Type B pancreatic cell (in vitro differentiated cells): ENCODE measurements at regions not wholly inside any gene's neighbourhood (a gene's known extent, or its start where the extent isn't known, plus 50 kb on each side); places are given as distances from the start of the nearest gene placed in this dataset.
"Not testable (repeated sequence)": the region's sequence is repeated elsewhere in the genome, so short reads cannot be mapped to it uniquely, and the experiment has no call there.

Experiments
- DNase-seq: peaks from one replicate; pipeline ENCODE4 v3.0.0; 2021; ENCODE audit warnings: mixed read lengths; ENCODE audit not compliant: unreplicated experiment; ENCODE audit errors: extremely low spot score
- H3K27ac Mint-ChIP-seq: 2 replicates; pipeline ENCODE4 v1.8.0; 2021; ENCODE audit warnings: mild to moderate bottlenecking, mixed read lengths
- H3K27me3 Mint-ChIP-seq: 2 replicates; pipeline ENCODE4 v1.8.0; 2021; ENCODE audit warnings: mixed read lengths
- H3K36me3 Mint-ChIP-seq: 2 replicates; pipeline ENCODE4 v1.8.0; 2021; ENCODE audit warnings: mixed read lengths
- H3K4me1 Mint-ChIP-seq: one replicate; pipeline ENCODE4 v1.8.0; 2021; ENCODE audit warnings: mixed read lengths; ENCODE audit not compliant: unreplicated experiment
- H3K4me3 Mint-ChIP-seq: 2 replicates; pipeline ENCODE4 v1.8.0; 2021; ENCODE audit warnings: mild to moderate bottlenecking, mixed read lengths
- H3K9me3 Mint-ChIP-seq: 2 replicates; pipeline ENCODE4 v1.8.0; 2021; ENCODE audit warnings: mixed read lengths
- CTCF ChIP-seq: fragments of 200-600 bp; sonication (generic); conservative IDR thresholded peaks from 2 replicates; pipeline ENCODE4 v1.5.0; 2021; ENCODE audit warnings: antibody characterized with exemption, mild to moderate bottlenecking

- H3K4me1 Mint-ChIP-seq = no peaks in the 10 kb centered on the region
- no peak for DNase-seq
- H3K9me3 Mint-ChIP-seq = peaks cover 3% of the 10 kb centered on the region
- no peaks in the 10 kb centered on the region for H3K27me3 Mint-ChIP-seq
- no peak overlapping the region for H3K4me3 Mint-ChIP-seq
- no peak overlapping the region for H3K27ac Mint-ChIP-seq
- H3K36me3 Mint-ChIP-seq = no peaks in the 10 kb centered on the region
- no peak for TF ChIP-seq CTCF
Observed at GRCh38 chr2:58601017-58601416, 359.9 kb upstream of the FANCL start.

GRCh38 chr2:58598171-58598570 is 357.0 kb upstream of the FANCL start:
- H3K27ac Mint-ChIP-seq = no peak overlapping the region
- H3K4me1 Mint-ChIP-seq = no peaks in the 10 kb centered on the region
- H3K4me3 Mint-ChIP-seq = no peak overlapping the region
- no peak for TF ChIP-seq CTCF
- H3K9me3 Mint-ChIP-seq = peaks cover 3% of the 10 kb centered on the region
- no peaks in the 10 kb centered on the region for H3K27me3 Mint-ChIP-seq
- no peaks in the 10 kb centered on the region for H3K36me3 Mint-ChIP-seq
- no peak for DNase-seq

GRCh38 chr2:58595714-58596113 is 354.6 kb upstream of the FANCL start:
- no peak overlapping the region for H3K27ac Mint-ChIP-seq
- no peak for TF ChIP-seq CTCF
- no peaks in the 10 kb centered on the region for H3K36me3 Mint-ChIP-seq
- no peaks in the 10 kb centered on the region for H3K4me1 Mint-ChIP-seq
- H3K27me3 Mint-ChIP-seq = no peaks in the 10 kb centered on the region
- peaks cover 3% of the 10 kb centered on the region for H3K9me3 Mint-ChIP-seq
- no peak for DNase-seq
- H3K4me3 Mint-ChIP-seq = no peak overlapping the region

GRCh38 chr2:58594762-58595161 is 353.6 kb upstream of the FANCL start:
- peaks cover 3% of the 10 kb centered on the region for H3K9me3 Mint-ChIP-seq
- no peaks in the 10 kb centered on the region for H3K4me1 Mint-ChIP-seq
- H3K4me3 Mint-ChIP-seq = no peak overlapping the region
- no peaks in the 10 kb centered on the region for H3K36me3 Mint-ChIP-seq
- no peak overlapping the region for H3K27ac Mint-ChIP-seq
- no peak for DNase-seq
- H3K27me3 Mint-ChIP-seq = no peaks in the 10 kb centered on the region
- no peak for TF ChIP-seq CTCF

- H3K4me3 Mint-ChIP-seq = no peak overlapping the region
- peaks cover 3% of the 10 kb centered on the region for H3K9me3 Mint-ChIP-seq
- no peaks in the 10 kb centered on the region for H3K36me3 Mint-ChIP-seq
- TF ChIP-seq CTCF = peak; percentile 39
- no peaks in the 10 kb centered on the region for H3K27me3 Mint-ChIP-seq
- DNase-seq = no peak
- no peaks in the 10 kb centered on the region for H3K4me1 Mint-ChIP-seq
- H3K27ac Mint-ChIP-seq = no peak overlapping the region
Observed at GRCh38 chr2:58594175-58594574, 353.1 kb upstream of the FANCL start.

GRCh38 chr2:58586178-58586577 is 345.1 kb upstream of the FANCL start:
- H3K27ac Mint-ChIP-seq, H3K4me3 Mint-ChIP-seq, H3K27me3 Mint-ChIP-seq: not testable (repeated sequence)

More at GRCh38 chr2:58586178-58586577, 345.1 kb upstream of the FANCL start:
- not testable (repeated sequence) for DNase-seq, H3K36me3 Mint-ChIP-seq, H3K9me3 Mint-ChIP-seq, H3K4me1 Mint-ChIP-seq
